ENCODE measurements at regions not wholly inside any gene's neighbourhood (a gene's known extent, or its start where the extent isn't known, plus 50 kb on each side); places are given as distances from the start of the nearest gene placed in this dataset.

GRCh38 chr2:83015900-83016299 is 1443.2 kb downstream of the SUCLG1 start:
- DNase-seq, result no peak
- H3K27ac ChIP-seq (replicated peaks), result no peak overlapping the region
- TF ChIP-seq CTCF (IDR thresholded peaks at IDR 0.05; ENCODE audit: borderline replicate concordance), result no peak
- no peak overlapping the region for H3K4me3 ChIP-seq
- no peaks in the 10 kb centered on the region for H3K36me3 ChIP-seq
- H3K9me3 ChIP-seq (replicated peaks), result no peaks in the 10 kb centered on the region
- H3K27me3 ChIP-seq (ENCODE audit: low read depth), result no peaks in the 10 kb centered on the region
- intact Hi-C loops (cut with micrococcal nuclease), result no loop called here
- no peaks in the 10 kb centered on the region for H3K4me1 ChIP-seq

- Histone ChIP-seq H3K27me3 (ENCODE audit: low read depth) (no peaks in the 10 kb centered on the region), H3K4me1 (no peaks in the 10 kb centered on the region), H3K36me3 (no peaks in the 10 kb centered on the region), H3K9me3 (replicated peaks) (no peaks in the 10 kb centered on the region), H3K4me3 (no peak overlapping the region), H3K27ac (replicated peaks) (no peak overlapping the region)
- DNase-seq, result no peak
- intact Hi-C loops (cut with micrococcal nuclease), result no loop called here
- no peak for TF ChIP-seq CTCF (IDR thresholded peaks at IDR 0.05; ENCODE audit: borderline replicate concordance)
Observed at GRCh38 chr2:83015035-83015715, 1443.9 kb downstream of the SUCLG1 start.

GRCh38 chr2:83014462-83014861 is 1444.6 kb downstream of the SUCLG1 start:
- intact Hi-C loops (cut with micrococcal nuclease), result no loop called here
- Histone ChIP-seq H3K9me3 (replicated peaks) (no peaks in the 10 kb centered on the region), H3K36me3 (no peaks in the 10 kb centered on the region), H3K4me1 (no peaks in the 10 kb centered on the region), H3K27ac (replicated peaks) (no peak overlapping the region), H3K27me3 (ENCODE audit: low read depth) (no peaks in the 10 kb centered on the region), H3K4me3 (no peak overlapping the region)
- DNase-seq, result no peak
- TF ChIP-seq CTCF (IDR thresholded peaks at IDR 0.05; ENCODE audit: borderline replicate concordance), result no peak

GRCh38 chr2:83006961-83007360 is 1452.1 kb downstream of the SUCLG1 start:
- TF ChIP-seq CTCF (IDR thresholded peaks at IDR 0.05; ENCODE audit: borderline replicate concordance), result no peak
- Histone ChIP-seq H3K36me3 (no peaks in the 10 kb centered on the region), H3K4me1 (no peaks in the 10 kb centered on the region), H3K27ac (replicated peaks) (no peak overlapping the region), H3K9me3 (replicated peaks) (no peaks in the 10 kb centered on the region), H3K4me3 (no peak overlapping the region), H3K27me3 (ENCODE audit: low read depth) (no peaks in the 10 kb centered on the region)
- DNase-seq, result no peak
- intact Hi-C loops (cut with micrococcal nuclease), result no loop called here

- H3K9me3 ChIP-seq (replicated peaks), result no peaks in the 10 kb centered on the region
- H3K36me3 ChIP-seq, result no peaks in the 10 kb centered on the region
- H3K27me3 ChIP-seq (ENCODE audit: low read depth), result no peaks in the 10 kb centered on the region
- no peak for DNase-seq
- H3K4me3 ChIP-seq, result no peak overlapping the region
- no peak overlapping the region for H3K27ac ChIP-seq (replicated peaks)
- no peak for TF ChIP-seq CTCF (IDR thresholded peaks at IDR 0.05; ENCODE audit: borderline replicate concordance)
- H3K4me1 ChIP-seq, result no peaks in the 10 kb centered on the region
- intact Hi-C loops (cut with micrococcal nuclease), result no loop called here
Observed at GRCh38 chr2:83003555-83003954, 1455.5 kb downstream of the SUCLG1 start.

All from left ventricle myocardium inferior (tissue), 1 donor.